GM12891 (cell line): ENCODE measurements at regions not wholly inside any gene's neighbourhood (a gene's known extent, or its start where the extent isn't known, plus 50 kb on each side); places are given as distances from the start of the nearest gene placed in this dataset.
"Not testable (repeated sequence)": the region's sequence is repeated elsewhere in the genome, so short reads cannot be mapped to it uniquely, and the experiment has no call there.

Source experiments
- DNase-seq: peaks from one replicate; pipeline ENCODE4 v3.0.0; 2011; ENCODE audit warnings: low spot score; ENCODE audit not compliant: insufficient read length
- FAIRE-seq: peaks from 2 replicates; lab custom pipeline; 2011; peaks lifted over from hg19 to GRCh38; lab: Jason Lieb, UNC
- PAX5 ChIP-seq: IDR thresholded peaks from 2 replicates; pipeline ENCODE4 v1.6.1; 2011; ENCODE audit warnings: low read length, moderate library complexity, mild to moderate bottlenecking; ENCODE audit not compliant: insufficient read depth, severe bottlenecking
- POLR2A ChIP-seq: IDR thresholded peaks from 2 replicates; pipeline ENCODE4 v1.6.1; 2011; ENCODE audit warnings: low read depth, low read length, control low read depth
- POLR2AphosphoS5 ChIP-seq: IDR thresholded peaks from 2 replicates; pipeline ENCODE4 v1.6.1; 2011; ENCODE audit warnings: low read depth, low read length, control low read depth
- POU2F2 ChIP-seq: IDR thresholded peaks from 2 replicates; pipeline ENCODE4 v1.6.1; 2011; ENCODE audit warnings: low read depth, mild to moderate bottlenecking, control low read depth, low read length, moderate library complexity
- SPI1 ChIP-seq: IDR thresholded peaks from 2 replicates; pipeline ENCODE4 v1.6.1; 2011; ENCODE audit warnings: low read depth, low read length, control low read depth
- TAF1 ChIP-seq: IDR thresholded peaks from 2 replicates; pipeline ENCODE4 v1.6.1; 2011; ENCODE audit warnings: low read depth, low read length, control low read depth

- TF ChIP-seq TAF1 (no peak), POU2F2 (no peak), PAX5 (no peak), POLR2A (no peak), POLR2AphosphoS5 (no peak), SPI1 (no peak)
- no peak for FAIRE-seq
- no peak for DNase-seq
Observed at GRCh38 chr5:23718564-23718963, 211.2 kb downstream of the PRDM9 start.

- no peak for FAIRE-seq
- TF ChIP-seq PAX5 (no peak), TAF1 (no peak), SPI1 (no peak), POU2F2 (no peak), POLR2A (no peak), POLR2AphosphoS5 (no peak)
- no peak for DNase-seq
Observed at GRCh38 chr5:23721336-23721735, 213.9 kb downstream of the PRDM9 start.

- no peak for TF ChIP-seq POLR2A
- no peak for TF ChIP-seq POU2F2
- TF ChIP-seq POLR2AphosphoS5: no peak
- no peak for TF ChIP-seq PAX5
- no peak for TF ChIP-seq TAF1
- TF ChIP-seq SPI1: no peak
- DNase-seq (no peak), FAIRE-seq (no peak)
Observed at GRCh38 chr5:23727271-23727670, 219.9 kb downstream of the PRDM9 start.

- TF ChIP-seq SPI1 (no peak), TAF1 (no peak), POLR2A (no peak), POLR2AphosphoS5 (no peak), POU2F2 (no peak), PAX5 (no peak)
- DNase-seq (no peak), FAIRE-seq (no peak)
Observed at GRCh38 chr5:23730023-23730422, 222.6 kb downstream of the PRDM9 start.

- DNase-seq (no peak), FAIRE-seq (no peak)
- no peak for TF ChIP-seq POLR2A
- no peak for TF ChIP-seq SPI1
- TF ChIP-seq POLR2AphosphoS5: no peak
- no peak for TF ChIP-seq TAF1
- no peak for TF ChIP-seq PAX5
- no peak for TF ChIP-seq POU2F2
Observed at GRCh38 chr5:23740029-23740428, 232.6 kb downstream of the PRDM9 start.

GRCh38 chr5:23742701-23743100 lies 235.3 kb downstream of the PRDM9 start:
- FAIRE-seq (no peak), DNase-seq (no peak)
- TF ChIP-seq PAX5: no peak
- no peak for TF ChIP-seq SPI1
- no peak for TF ChIP-seq POU2F2
- no peak for TF ChIP-seq POLR2A
- TF ChIP-seq POLR2AphosphoS5: no peak
- TF ChIP-seq TAF1: no peak

- no peak for TF ChIP-seq PAX5
- TF ChIP-seq TAF1: no peak
- no peak for TF ChIP-seq SPI1
- TF ChIP-seq POU2F2: no peak
- no peak for TF ChIP-seq POLR2A
- TF ChIP-seq POLR2AphosphoS5: no peak
- FAIRE-seq (no peak), DNase-seq (no peak)
Observed at GRCh38 chr5:23755906-23756305, 248.5 kb downstream of the PRDM9 start.

- DNase-seq: no peak
- TF ChIP-seq SPI1 (no peak), TAF1 (no peak), POLR2A (no peak), PAX5 (no peak), POU2F2 (no peak), POLR2AphosphoS5 (no peak)
- no peak for FAIRE-seq
Observed at GRCh38 chr5:23756779-23757178, 249.4 kb downstream of the PRDM9 start.

- FAIRE-seq: no peak
- TF ChIP-seq SPI1 (no peak), PAX5 (no peak), POLR2A (no peak), POU2F2 (no peak), TAF1 (no peak), POLR2AphosphoS5 (no peak)
- DNase-seq: no peak
Observed at GRCh38 chr5:23763170-23763569, 255.8 kb downstream of the PRDM9 start.

- TF ChIP-seq PAX5: no peak
- no peak for TF ChIP-seq POU2F2
- no peak for TF ChIP-seq SPI1
- TF ChIP-seq POLR2AphosphoS5: no peak
- TF ChIP-seq TAF1: no peak
- no peak for TF ChIP-seq POLR2A
- no peak for FAIRE-seq
- no peak for DNase-seq
Observed at GRCh38 chr5:23776684-23777083, 269.3 kb downstream of the PRDM9 start.

GRCh38 chr5:23800307-23800706 lies 292.9 kb downstream of the PRDM9 start:
- not testable (repeated sequence) for FAIRE-seq, DNase-seq
